ENCODE measurements at regions not wholly inside any gene's neighbourhood (a gene's known extent, or its start where the extent isn't known, plus 50 kb on each side); places are given as distances from the start of the nearest gene placed in this dataset.
"Not testable (repeated sequence)": the region's sequence is repeated elsewhere in the genome, so short reads cannot be mapped to it uniquely, and the experiment has no call there.

DNA sequence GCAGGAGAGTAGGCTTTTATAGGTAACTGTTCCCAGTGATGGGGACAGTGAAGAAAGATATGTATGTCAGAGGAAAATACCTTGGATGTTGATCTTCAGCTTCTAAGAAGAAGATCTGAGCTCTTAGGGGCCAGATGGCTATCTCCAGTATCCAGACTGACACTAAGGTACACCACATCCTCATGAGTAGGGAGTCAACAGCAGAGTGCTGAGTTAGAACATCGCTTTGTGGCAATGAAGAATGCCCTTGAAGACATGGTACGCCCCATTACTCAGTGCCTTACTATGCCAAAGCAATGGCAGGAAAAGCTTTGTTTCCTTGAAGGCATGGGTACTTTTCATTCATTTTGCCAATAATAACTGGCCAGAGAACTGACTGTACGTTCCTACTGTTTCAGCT, 263.7 kb downstream of the CEMIP2 start:
- no peak for DNase-seq

DNA sequence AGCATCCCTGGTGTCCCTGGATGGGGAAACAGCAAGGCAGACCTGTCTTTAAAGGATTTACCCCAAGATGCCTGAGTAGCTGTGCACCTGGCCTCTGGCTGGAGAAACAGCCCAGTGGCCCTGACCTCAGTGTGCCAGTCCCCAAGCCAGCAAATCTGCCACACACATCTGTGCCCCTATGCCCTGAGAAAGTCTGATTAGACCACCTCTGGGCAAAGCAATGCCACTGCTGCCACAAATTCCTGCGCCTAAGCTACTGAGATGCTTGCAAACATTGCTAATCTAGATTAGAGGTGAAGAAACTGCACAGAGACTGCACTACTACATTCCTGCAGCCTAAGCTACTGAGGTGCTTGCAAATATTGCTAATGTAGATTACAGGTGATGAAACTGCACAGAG, 269.6 kb downstream of the CEMIP2 start:
- DNase-seq, result no peak

DNA sequence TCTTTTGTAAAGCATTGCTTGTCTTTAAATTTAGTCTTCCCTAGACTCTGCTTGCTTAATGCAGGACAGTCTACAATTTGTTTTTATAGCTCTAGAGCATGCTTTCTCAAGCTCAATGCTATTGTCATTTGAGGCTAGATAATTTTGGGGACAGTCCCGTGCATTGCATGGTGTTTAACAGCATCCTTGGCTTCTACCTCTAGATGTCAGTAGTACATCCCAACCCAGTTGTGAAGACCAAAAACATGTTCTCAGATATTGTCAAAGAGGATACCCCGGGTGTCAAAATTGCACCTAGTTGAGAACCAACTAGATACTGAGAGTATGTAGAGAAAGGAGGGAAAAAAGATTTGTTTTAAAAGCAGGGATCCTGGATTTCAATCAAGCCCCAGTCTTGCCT, 277.5 kb downstream of the CEMIP2 start:
- DNase-seq, result no peak

DNA sequence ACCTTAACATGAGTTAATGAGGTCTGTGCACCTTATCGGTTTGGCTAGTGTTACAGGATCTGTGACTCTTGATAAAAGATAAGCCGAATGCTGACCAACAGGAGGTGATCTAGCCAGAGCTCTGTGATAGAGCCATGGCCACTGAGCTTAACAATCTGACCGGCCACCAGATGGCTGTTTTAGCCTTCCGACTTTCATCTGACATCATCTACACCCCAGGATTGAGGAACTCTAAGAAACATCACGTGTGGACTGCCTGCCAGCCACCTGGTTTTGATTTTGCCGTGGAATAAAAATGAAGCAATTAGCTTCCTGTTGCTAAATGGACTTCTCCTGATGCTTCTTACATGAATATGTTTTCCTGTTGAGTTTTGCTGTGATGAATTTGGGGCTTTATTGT, 281.3 kb downstream of the CEMIP2 start:
- no peak for DNase-seq

DNA sequence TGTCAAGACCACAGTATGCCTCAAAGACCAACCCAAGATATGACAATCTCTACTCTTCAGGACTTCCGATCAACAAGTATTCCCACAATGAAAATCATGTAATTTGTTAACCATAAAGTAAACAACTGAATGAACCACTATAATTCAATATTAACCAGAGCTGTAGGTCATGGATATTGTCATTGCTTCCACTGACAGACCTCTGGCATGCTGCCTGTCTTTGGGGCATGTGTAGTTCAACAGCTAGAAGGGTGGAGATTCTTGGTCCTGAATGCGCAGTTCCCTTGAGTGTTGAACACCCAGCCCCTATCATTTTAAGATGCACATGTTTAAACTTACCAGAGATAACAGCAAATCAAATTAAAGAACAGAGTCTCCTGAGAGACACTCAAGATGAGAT, 283.0 kb downstream of the CEMIP2 start:
- no peak for DNase-seq

DNA sequence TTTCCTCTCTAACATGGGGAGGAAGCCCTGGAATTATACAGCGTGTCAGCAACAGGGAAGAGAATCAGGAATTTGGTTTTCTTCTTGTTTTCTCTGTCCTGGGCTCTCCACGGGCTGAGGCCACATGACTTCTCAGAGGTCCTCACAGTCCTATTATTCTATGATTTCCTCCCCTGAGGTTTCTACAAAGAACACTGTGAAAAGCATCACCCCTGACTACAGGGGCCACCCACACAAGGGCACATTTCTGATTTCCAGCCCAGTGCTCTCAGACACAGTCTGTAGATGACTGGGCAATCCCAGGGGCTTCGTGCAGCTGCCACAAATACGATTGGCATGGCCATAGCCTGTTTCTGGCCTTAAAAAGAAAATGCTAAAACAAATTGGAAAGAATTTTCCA, 284.9 kb downstream of the CEMIP2 start:
- no peak for DNase-seq

DNA sequence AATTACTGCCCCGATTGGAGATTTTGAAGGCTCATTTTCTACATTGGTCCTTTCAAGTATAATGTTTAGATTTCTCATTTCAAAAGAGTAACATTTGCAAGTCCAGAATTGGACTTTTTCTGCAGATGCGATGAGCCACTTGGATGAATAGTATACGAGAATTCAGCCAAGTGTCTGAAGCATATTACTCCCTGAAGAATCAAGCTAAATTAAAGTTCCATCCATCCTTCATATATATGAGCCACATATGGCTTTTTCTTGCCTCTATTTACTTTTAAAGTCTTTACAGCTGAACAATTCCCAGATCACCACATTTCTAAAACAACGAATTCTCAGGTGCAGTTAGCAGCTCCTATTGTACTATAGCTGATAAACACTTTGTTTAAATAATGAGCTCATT, 288.7 kb downstream of the CEMIP2 start:
- no peak for DNase-seq

DNA sequence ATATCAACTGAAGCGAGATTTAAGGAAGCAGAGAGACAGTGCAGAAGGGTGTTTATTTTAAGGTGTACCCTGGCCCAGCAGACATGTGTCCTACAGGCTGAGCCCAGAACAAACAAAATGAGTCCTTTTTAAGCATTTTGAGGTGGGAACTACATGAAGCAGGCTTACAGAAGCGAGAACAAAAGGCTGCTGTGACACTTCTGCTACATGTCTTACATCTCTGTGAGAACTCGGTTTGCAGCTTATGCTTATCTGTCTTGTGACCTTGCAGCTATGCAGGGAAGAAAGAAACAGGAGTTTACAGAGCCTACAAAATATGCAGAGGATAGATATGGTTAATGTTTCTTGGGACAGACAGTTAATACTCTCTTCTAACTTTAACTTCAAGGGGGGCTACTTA, 295.9 kb downstream of the CEMIP2 start:
- DNase-seq, result no peak

DNA sequence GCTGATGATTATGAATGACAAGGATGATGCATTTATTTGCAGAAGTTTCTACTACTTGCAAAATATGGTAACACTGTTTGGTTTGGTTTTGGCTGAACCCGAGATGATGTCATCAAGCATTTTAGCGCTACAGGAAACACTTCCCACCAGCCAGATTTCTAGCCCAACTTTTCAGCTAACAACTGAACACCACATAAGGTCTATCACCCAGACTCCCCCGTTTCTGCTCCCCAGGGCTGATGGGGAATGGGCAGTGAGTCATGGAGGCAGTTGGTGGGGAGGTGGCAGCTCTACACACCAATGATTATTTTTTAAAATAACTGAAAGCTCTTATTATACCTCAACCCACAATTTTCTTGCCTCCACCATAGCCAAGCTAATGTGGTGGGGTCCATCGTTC, 302.9 kb downstream of the CEMIP2 start:
- DNase-seq, result no peak

DNA sequence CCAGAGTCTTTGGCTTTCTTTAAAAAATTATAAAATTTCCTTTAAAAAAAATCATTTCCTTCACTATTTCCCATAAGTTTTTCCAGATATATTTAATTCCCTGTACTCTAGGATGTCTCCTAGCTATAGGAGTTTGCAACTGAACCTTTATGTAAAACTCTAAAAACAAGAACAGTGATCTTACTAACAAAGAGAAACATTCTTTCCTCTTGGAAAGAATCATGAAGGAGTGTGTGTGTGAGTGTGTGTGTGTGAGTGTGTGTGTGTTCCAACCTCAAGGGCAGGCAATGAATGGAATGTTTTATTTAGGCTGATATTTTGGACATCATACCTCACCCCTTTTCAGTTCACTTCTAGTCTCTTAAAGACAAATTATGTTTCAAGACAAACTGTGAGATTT, 309.2 kb downstream of the CEMIP2 start:
- DNase-seq, result no peak

DNA sequence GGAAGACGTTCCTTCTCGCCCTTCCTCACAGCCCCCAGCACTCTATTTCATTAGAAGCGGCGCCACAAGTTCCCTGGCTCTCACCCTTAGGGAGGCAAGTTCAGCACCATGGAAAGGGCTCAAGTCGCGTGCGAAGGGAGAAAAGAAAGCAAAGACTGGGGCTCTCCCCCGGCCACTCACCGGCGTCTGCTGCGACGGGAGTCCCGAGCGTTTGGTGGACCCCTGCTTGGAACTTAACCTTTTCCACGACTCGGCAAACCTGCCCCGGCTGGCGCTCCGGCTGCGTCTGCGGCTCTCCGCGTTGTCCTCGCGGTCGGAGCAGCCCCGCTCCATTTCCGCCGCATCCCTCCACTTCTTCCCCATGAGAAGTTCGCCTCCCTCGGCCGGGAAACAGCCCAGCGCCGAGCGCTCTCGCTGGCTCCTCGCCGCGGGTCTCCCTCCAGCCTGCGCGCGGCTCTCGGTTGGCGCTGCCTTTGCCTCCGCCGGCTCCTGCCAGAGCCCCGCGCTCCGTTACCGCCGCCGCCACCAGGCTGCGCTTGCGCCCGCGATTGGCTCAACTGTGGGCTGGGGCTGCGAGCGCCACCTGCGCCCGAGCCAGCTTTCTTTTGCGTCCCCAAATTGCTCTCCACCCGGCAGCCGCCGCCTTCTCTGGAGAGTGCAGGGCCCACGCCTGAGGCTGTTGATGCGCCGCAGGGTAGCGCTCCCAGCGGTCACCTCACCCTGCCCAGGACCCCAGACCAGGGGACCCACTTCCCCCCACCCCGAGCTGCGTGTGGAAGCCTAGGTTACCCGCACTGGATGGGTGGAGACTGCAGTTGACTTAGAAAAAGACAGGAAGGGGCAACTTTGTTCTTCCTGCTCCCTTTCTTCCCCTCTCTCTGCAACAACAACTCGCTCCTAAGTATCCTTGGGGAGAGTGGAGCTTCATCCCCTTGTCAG, 321.6 kb downstream of the CEMIP2 start:
- no peak for DNase-seq

DNA sequence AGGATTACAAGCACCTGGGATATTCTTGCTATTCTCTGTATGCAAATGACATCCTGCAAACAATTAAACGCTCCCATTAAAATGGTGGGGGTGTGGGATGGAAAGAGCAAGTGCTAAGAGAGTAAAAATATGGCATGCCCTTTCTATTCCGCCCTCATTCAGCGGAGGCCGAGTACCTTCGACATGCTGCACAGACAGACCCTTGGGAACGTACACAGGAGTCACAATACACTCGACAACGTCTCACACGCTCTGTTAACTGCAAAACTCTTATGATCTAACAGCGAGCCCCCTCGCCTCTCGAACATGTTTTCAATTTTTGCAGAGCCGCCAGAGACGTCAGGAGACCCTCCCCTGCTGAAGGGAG, 322.2 kb downstream of the CEMIP2 start:
- DNase-seq, result no peak

DNA sequence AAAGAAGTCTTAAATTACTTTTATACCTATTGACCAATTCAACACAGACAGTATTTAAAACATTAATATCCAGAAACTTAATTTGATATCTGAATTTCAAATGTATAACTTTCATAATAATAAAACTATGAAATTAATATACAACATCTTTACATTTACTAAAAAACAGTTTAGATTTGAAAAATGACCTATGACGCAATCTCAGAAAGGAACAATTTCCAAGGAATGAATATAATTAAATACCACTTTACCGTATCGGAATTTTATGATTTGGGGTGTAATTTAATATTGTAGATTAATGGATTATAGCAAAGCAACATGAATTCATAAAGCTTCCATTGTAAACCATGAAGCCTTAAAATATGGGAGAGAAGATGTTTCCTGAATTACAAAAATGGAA, 321.5 kb upstream of the TRPM3 start:
- no peak for DNase-seq

DNA sequence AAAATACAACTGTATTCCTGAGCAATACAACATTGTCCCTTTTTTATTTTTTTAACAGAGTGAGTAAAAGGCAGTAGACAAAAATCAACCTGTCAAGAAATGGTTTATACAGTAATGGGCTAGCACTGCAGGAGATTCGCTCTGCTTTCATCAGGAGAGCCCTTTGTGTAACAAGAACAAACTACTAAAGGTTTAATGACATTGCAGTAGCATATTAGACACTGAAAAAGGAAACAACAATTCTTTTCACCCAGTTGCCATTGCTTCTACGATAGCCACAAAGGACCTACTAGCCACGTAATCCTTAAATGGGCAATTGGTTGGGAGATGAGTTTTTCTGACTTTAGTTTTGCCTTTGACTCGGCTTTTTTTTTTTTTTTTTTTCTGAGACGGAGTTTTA, 319.8 kb upstream of the TRPM3 start:
- DNase-seq, result no peak

DNA sequence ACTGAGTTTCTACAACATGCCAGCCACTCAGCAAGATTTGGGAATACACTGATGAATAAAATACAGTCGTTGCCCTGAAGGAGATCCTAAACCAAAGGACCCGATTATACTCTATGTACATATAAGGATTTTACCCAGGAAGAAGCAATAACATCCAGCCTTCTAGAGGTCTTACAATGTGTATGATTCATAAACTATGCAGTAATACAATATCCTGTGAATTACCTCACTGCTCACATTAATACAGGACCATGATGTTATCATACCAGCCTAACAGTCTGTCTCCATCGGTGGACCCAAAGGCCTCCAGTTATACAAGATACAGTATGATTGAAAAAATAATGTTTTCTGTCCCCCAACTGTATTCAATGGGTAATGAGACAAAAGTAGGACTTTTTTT, 310.5 kb upstream of the TRPM3 start:
- DNase-seq, result no peak

DNA sequence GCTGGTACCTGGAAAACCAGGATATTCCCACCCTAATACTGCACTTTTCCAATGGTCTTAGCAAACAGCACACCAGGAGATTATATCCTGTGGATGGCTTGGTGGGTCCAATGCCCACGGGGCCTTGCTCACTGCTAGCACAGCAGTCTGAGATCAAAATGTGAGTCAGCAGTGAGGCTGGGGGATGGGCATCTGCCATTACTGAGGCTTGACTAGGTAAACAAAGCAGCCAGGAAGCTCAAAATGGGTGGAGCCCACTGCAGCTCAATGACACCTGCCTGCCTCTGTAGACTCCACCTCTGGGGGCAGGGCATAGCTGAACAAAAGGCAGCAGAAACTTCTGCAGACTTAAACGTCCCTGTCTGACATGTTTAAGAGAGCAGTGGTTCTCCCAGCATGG, 285.9 kb upstream of the TRPM3 start:
- not testable (repeated sequence) for DNase-seq

DNA sequence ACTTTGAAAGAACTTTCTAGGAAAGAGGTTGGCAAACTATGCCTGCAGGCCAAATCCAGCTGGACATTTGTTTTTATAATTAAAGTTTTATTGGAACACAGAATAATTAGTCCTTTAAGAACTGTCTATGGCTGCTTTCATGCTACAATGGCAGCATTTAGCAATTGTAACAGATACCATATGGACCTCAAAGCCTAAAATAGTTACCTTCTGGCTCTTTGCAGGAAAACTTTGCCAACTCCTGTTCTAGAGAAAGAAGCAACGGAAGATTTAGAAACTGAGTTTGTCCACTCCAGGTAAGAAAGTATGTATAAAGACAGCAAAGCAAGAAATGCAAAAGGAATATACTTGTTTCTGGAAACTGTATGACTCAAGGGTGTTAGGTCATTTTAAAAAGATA, 281.7 kb upstream of the TRPM3 start:
- no peak for DNase-seq

DNA sequence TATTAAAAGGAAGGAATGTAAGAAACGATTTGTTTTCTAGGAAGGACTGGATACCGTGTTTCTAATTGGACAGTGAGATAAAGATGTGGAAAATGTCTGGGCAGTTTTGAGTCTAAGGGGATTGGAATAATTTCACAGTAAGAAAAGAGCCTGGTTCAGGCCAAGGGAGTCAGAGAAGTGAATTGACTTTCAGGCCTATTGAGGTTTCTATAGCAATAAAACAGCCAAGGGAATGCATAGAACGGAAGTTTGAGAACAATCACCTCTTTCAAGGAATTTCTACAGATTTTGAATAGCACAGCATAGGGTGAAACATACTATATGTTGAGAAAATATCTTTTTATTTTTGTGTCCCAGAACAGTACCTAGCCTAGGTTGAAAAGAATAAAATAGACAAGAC, 271.6 kb upstream of the TRPM3 start:
- no peak for DNase-seq

DNA sequence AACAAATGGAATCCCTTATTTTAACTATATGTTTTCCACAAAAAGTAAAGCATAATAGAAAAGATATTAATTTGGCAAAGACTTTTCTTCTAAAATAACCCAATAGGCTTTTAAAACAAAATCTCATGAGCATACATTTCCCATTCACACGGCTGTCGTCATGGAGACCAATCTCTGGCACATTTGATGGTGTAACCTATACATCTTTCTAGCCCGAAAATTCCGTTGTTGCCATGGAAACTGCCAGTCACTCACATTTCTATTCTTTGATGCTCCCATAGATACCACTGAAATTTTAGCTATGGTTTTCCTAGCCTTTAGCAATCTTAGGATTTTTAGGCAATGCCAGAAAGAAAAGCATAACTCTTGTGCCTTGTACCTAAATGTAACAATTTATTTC, 262.9 kb upstream of the TRPM3 start:
- no peak for DNase-seq

DNA sequence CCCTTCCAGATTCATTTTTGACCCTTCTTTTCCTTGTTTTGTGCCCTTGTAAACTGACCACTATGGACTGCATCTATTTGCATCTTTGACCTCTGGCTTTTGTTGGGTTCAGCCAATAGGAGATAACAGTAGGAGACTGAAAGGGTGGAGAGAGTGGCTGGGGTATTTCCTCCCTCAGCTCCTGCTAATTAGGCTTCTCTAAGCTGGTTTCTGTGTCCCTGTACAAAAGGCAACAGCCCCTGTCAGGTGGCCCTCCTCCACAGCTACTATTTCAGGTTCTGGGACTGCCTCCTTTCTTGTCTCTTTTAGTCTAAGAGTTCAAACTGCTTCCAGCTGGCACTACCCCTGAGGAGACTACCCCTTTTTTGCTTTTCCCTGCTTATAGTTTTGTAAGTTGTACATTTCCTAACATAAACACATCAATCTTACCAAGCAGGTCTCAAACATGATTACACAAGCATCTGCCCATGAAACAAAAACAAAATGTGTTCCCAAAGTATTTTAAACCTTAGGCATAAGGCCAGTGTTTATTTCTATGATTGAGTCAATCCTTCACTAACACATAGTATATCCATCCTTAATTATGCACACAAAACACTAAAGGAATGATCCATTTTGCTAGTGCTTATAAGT, 262.0 kb upstream of the TRPM3 start:
- DNase-seq, result no peak

DNA sequence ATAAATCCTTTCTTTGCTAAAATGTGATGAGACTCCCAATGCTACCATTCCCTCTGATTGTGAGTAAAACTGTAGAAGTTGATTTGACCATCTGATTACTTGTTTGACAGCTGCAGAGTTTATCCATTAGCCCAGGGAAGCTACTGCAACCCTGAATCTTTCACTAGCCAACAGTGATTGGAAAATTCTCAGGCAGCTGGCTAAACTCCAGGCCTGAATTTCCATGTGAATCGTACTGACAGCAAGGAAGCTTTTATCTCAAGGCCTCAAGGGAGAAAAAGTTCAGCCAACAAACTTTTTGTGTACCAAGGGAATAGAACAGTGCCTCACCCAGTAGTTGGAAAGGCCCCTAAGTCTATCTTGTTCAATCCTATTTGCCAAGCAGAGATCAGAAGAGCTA, 246.7 kb upstream of the TRPM3 start:
- DNase-seq, result no peak

DNA sequence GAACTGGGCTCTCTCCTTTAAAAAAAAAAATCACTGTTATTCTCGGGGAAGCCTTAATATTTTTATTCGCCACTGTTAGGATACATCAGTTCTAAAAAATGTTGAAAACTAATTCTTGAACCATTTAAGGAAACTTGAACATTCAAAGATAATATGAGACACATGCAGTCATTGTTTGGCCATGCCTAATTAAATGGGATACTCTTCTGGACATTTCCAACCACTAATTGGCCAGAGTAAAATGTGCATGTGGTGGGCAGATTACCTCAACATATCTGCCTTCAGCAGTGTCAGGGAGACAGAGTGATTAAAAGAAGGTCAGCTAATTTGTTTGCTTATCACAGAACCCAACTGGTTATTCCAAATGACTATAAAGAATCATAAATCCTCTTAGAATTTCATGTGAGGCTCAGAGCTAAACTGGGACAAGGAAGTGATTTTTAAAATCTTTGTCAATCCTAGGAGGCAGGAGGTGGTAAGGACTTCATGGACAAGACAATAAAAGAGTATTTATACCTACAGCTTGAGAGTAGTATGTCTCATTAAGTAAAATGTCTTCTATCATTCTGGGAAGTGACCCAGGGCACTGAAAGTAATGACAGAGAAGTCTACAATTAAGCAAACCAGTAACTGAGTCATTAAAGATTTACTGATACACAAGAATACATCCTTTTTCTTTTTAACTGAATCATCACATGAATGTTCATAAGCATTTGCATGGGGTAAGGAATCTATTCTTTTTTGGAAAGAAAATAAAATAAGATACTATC, 242.9 kb upstream of the TRPM3 start:
- no peak for DNase-seq

DNA sequence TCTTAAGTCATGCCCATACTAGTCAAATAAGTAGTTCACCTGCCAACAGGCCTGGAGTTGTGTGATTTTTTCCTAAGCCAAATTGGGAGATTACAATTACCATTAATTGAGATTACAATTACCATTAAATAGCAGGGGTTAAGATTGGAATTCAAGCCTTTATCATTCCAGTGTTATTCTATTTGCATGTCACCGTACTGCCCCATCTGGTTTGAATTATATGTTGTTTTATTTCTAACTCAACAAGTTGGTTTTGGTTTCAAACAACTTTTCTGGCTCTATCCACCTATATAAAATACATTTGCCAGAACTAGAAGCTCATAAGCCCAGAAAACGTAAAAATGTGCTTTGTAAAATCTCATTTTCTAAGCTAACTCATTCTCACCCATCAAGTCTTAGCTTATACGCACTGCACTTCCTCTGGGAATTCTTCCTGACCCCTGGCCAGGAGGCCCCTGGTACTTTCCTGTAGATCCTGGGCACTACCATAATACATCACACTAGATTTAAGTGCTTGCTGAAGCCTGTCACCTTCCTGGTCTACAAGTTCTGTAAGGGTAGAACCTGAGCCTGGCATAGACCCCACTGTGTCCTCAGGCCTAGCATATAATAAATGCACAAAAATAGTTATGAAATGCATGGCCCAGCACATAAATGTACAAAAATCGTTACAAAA, 242.0 kb upstream of the TRPM3 start:
- no peak for DNase-seq
